ENCODE measurements at regions not wholly inside any gene's neighbourhood (a gene's known extent, or its start where the extent isn't known, plus 50 kb on each side); places are given as distances from the start of the nearest gene placed in this dataset.
"Not testable (repeated sequence)": the region's sequence is repeated elsewhere in the genome, so short reads cannot be mapped to it uniquely, and the experiment has no call there.

- no peak for DNase-seq (ENCODE audit: extremely low spot score)
- CTCF ChIA-PET, result no interaction called here
- POLR2A ChIA-PET, result interaction anchor here (0.7 kb wide), 1 partner anchor 1938 kb away, joined by 5 read pairs; no protein-coding TSS in a partner anchor
- TF ChIP-seq CTCF (IDR thresholded peaks at IDR 0.05; ENCODE audit: control extremely low read depth, extremely low read depth, low read depth, missing control alignments), result no peak
These were observed 297.8 kb downstream of the MYCN start for GRCh38 chr2:16238001-16238761.

- DNase-seq (ENCODE audit: extremely low spot score), result no peak
- ChIA-PET CTCF (no interaction called here), POLR2A (no interaction called here)
- TF ChIP-seq CTCF (IDR thresholded peaks at IDR 0.05; ENCODE audit: control extremely low read depth, extremely low read depth, low read depth, missing control alignments), result no peak
These were observed 295.4 kb downstream of the MYCN start for GRCh38 chr2:16235747-16236146.

- POLR2A ChIA-PET; DNase-seq (ENCODE audit: extremely low spot score); CTCF ChIA-PET: not testable (repeated sequence)
These were observed 294.9 kb downstream of the MYCN start for GRCh38 chr2:16235291-16235690.

- ChIA-PET POLR2A (no interaction called here), CTCF (no interaction called here)
- DNase-seq (ENCODE audit: extremely low spot score), result no peak
- no peak for TF ChIP-seq CTCF (IDR thresholded peaks at IDR 0.05; ENCODE audit: control extremely low read depth, extremely low read depth, low read depth, missing control alignments)
These were observed 288.6 kb downstream of the MYCN start for GRCh38 chr2:16228951-16229350.

- no peak for TF ChIP-seq CTCF (IDR thresholded peaks at IDR 0.05; ENCODE audit: control extremely low read depth, extremely low read depth, low read depth, missing control alignments)
- DNase-seq (ENCODE audit: extremely low spot score), result no peak
- POLR2A ChIA-PET, result no interaction called here
- CTCF ChIA-PET, result no interaction called here
These were observed 288.1 kb downstream of the MYCN start for GRCh38 chr2:16228471-16228870.

- CTCF ChIA-PET, result no interaction called here
- no peak for TF ChIP-seq CTCF (IDR thresholded peaks at IDR 0.05; ENCODE audit: control extremely low read depth, extremely low read depth, low read depth, missing control alignments)
- POLR2A ChIA-PET, result no interaction called here
- no peak for DNase-seq (ENCODE audit: extremely low spot score)
These were observed 287.6 kb downstream of the MYCN start for GRCh38 chr2:16227811-16228462.

GRCh38 chr2:16226943-16227664 is 286.8 kb downstream of the MYCN start:
- CTCF ChIA-PET, result no interaction called here
- TF ChIP-seq CTCF (IDR thresholded peaks at IDR 0.05; ENCODE audit: control extremely low read depth, extremely low read depth, low read depth, missing control alignments), result no peak
- DNase-seq (ENCODE audit: extremely low spot score), result no peak
- POLR2A ChIA-PET, result no interaction called here

All from GM10248 (cell line).